Activated CD8-positive, alpha-beta memory T cell treated with anti-CD3 and anti-CD28 coated beads for 4 hours (primary cell): ENCODE measurements at regions not wholly inside any gene's neighbourhood (a gene's known extent, or its start where the extent isn't known, plus 50 kb on each side); places are given as distances from the start of the nearest gene placed in this dataset.
"Not testable (repeated sequence)": the region's sequence is repeated elsewhere in the genome, so short reads cannot be mapped to it uniquely, and the experiment has no call there.

Experiments
- DNase-seq, 2 donors: peaks; one replicate each; pipeline ENCODE4 v3.0.0-alpha.2; 2020; ENCODE audit warnings: low read depth in 2 of 2

DNA sequence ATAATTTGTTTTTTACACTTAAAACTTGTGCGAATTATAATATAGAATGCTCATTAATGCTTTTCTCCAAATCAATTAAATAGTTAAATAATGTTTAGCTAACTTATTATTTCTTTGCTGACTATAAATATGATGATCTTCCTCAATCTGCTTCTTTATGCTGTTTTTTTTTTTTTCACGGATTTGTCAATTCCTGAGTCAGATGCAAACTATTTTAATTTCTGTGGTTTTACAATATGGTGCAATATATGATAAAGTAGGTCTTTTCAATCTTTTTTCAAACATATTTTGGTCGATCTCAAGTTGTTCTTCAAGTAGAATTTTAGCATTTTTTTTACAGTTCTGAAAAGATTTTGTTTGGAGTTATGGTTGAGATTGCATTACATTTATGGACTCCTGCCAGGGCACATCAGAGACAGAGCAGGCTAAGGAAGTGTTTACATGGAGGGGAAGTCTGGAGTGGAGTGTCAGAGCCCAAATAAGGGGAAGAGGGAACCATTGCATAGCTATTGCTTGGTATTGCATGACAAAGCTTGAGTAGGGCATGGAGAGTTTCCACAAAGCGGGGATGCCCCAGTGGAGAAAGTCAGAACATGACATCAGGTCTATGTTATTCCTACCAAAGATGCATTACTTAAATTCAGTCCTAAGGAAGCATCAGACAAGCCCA lies 204.4 kb downstream of the OTUD1 start:
- DNase-seq, result no peak

DNA sequence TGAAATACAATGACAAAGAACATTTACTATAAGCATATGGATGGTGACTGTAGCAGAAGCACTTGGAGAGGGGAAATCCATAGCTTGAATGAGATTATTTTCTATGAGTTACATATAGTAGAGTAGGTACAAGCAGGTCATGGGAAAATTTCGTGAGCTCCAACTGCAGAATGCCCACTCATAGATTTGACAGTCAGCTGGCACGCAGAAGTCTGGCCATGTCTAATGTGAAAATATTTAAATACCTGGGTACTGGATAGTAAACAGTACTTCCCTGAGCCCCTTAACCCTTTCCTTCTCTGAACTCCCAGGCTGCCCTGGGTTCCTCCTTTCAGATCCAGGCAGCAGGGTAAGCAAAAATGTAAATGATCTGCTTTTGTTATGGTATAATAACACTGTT lies 209.7 kb downstream of the OTUD1 start:
- no peak for DNase-seq

DNA sequence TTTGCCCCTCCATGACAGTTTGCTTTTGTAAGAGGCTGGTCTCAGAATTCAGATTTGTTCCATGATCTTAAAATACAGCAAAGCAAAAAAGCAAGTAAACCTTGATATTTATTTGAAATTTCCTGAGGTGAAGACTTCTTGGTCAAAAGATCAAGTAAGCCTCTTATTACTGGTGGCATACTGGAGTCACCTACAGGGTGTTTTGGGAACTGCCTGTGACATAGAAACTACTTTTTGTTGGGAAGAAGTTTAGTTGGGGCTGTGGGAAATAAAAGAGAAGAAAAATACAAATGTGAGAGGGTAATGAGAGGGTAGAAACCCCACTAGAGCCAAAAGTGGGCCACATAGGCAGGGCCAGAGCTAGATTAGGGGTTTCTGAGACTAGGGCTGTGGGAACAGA lies 217.9 kb downstream of the OTUD1 start:
- no peak for DNase-seq

DNA sequence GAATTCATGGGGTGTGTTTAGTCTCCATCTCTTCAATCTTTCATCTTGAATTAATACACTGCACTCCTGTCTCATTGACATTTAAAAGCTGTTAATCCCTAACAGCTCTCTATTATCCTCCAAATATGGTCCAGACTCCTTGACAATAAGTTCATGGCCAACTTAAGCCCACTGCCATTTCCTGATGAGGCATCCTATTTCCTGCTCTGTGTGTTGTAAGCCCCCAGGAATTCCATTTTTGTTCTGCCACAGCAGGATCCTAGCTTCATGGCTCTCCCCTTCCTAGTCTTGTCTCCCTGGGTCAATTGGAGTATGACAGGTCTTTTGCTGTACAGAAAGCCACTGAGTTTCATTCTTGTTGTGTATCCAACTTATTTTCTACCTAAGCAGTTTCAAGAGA lies 218.8 kb downstream of the OTUD1 start:
- DNase-seq, result no peak

DNA sequence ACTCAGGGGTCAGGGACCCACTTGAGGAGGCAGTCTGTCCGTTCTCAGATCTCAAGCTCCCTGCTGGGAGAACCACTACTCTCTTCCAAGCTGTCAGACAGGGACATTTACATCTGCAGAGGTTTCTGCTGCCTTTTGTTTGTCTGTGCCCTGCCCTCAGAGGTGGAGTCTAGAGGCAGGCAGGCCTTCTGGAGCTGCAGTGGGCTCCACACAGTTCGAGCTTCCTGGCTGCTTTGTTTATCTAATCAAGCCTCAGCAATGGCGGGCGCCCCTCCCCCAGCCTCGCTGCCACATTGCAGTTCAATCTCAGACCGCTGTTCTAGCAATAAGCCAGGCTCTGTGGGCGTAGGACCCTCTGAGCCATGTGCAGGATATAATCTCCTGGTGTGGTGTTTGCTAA lies 233.0 kb downstream of the OTUD1 start:
- not testable (repeated sequence) for DNase-seq

DNA sequence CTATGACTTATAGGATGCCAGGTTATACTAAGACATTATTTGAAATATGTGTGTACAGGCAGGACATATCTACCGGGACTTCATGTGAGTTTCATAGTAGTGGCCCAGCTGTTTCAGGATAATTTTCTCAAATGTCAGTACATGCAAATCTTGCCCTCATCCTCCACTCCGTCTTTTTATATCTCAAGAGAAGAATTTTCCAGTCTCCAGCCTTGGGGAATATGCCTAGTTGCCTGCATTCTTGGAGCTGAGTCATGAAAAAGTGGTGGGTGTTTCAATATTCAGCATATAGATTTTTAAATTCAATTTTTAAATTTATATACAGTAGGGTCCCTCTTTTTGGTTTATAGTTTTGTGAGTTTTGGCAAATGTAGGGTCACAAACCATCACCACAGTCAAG lies 236.7 kb downstream of the OTUD1 start:
- DNase-seq, result no peak

DNA sequence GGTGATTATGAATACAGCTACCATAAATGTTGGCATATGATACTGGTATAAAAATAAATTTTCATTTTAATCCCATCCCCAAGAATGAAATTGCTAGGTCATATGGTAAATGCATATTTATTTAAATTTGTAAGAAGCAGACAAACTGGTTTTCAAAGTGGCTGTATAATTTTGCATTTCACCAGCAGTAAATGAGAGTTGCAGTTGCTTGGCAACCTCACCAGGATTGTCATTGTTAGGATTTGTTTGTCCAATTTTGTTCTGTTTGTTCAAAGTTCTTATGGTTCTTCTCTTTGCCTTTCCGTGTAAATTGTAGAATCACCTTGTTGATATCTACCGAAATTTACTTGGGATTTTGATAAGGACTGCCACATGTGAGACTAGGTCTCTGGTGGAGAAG lies 237.4 kb downstream of the OTUD1 start:
- DNase-seq, result no peak

DNA sequence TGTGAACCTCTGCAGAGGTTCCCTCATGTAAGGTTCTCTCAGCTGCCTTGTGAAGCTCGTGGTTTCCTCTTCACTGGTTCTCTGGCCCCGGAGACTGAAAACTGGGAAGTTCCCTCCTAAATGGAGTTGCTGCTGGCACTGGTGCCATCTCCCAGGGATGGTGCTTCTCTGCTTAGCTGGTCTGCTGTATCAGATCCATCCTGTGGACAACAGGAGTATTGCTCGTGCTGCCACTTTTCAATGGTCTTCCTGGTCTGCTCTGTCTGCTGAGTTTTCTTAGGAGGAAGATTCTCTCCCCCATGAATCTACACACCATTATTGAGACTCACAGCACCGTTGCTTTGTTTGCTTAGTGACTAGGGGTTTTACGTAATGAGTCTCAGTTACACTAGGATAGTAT lies 247.8 kb downstream of the OTUD1 start:
- no peak for DNase-seq

DNA sequence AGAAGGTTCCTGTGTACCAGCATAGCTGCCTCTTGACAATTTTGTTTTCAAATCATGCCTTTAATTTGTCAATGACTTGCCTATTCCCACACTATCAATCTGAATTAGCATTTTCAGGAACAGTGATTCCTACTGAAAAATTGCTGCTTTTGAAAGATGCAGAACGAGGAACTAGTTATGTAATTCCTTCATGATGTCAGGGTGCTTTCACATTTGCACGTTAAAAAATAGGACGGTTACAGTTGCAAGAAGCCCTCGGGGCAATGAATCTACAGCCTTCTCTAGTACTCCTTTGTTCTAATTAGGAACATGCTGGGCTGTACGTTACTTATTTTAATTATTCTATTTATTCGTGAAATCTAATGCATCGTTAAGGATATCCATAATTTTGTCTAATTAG lies 253.9 kb downstream of the OTUD1 start:
- no peak for DNase-seq

DNA sequence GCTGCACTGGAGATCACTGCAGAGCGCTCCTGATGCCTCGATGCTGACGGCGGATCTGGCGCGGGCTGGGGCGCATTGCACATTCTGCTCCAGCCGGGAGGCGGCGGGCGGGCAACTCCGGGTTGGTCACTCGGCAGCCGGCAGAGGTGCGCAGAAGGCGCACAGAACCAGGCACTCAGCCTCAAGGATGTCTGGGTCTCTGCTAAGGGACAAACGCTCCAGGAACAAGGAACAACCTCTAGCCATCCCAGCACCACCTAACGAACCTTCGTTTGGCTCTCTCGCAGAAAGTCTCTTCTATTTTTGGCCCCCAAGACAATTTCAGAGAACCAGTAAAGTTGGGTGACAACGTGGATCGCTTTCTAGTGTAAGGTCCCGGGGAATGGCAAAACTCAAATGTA lies 254.6 kb downstream of the OTUD1 start:
- DNase-seq, result no peak

DNA sequence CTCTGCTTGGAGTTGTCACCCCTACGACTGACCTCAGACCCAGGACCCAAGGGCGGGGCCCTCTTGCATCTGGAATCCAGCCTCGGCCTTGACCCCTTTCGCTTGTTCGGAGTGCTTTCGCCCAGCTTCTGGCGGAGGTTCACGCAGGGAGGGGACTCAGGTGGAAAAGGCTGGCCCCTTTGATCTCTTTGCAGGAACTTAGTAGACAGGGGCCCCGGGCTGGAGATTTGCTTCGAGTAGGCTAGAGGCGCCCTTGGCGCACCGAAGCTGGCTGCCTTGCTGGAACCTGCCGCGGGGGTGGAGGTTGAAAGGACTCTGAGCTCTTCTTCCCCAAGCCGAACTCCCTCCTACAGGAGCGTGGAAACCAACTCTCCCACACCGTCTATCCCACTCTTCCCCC lies 255.1 kb downstream of the OTUD1 start:
- no peak for DNase-seq

DNA sequence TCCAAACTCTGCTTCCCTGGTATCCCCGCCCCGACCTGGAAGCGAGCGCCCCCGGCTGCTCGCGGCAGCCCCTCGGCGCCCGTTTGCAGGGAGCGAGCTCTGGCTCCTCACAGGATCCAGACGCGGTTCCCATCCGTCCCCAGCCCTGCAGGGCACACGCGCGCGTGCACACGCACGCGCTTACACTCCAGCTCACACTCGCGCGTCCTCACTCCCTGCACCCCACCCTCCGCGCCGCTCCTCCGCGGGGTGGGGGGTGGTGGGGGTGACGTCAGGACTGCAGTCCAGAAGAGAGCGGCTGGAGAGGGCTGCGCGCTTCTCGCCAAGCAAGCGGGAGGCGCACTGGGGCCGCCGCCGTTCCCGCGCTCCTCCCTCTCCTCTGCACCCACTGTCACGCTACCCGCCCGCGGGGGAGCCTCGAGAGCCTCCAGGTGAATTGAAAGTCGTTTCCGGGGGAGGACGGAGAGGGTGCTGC lies 255.6 kb downstream of the OTUD1 start:
- DNase-seq, result no peak

DNA sequence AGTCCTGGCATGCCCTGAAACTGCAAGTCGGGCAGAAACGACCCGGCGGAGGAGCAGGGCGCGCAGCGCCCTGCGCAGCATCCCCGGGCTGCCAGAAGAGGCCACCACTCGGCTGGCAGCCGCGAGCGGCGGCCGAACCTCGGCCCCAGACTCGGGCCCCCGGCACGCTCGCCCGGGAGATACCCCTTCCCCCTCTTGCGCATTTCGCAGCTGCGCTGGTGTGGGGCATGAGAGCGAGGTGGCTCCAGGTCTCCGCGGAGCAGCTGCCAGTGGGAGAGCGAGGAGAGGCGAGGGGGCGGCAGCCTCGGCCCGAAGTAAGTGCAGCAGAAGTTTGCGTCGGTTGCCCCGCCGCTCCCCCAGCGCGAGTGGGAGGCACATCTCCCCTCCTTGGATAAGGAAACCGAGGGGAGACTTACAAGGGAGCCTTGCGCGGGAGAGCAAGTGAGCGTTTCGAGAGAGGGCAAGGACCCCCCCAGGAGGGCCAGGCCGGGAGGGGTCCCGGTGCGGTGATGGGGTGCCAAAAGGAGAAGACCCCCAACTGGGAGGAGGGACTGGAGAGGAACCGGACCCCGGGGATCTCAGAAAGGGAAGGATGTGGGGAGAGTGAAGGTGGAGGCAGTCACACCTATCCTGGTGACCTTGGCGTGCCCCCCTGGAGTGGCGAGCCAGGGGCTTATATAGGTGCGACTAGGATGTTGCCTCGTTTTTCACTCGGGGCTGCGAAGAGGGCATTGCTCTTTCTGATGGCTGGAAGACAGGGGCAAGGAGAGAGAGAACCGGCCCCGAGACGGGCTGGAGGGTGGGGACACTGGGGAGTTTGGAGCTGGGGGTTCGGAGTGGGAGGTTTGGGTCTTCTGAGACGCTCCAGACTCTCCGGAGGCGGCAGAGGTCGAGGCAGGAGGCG lies 256.3 kb downstream of the OTUD1 start:
- DNase-seq, result no peak

DNA sequence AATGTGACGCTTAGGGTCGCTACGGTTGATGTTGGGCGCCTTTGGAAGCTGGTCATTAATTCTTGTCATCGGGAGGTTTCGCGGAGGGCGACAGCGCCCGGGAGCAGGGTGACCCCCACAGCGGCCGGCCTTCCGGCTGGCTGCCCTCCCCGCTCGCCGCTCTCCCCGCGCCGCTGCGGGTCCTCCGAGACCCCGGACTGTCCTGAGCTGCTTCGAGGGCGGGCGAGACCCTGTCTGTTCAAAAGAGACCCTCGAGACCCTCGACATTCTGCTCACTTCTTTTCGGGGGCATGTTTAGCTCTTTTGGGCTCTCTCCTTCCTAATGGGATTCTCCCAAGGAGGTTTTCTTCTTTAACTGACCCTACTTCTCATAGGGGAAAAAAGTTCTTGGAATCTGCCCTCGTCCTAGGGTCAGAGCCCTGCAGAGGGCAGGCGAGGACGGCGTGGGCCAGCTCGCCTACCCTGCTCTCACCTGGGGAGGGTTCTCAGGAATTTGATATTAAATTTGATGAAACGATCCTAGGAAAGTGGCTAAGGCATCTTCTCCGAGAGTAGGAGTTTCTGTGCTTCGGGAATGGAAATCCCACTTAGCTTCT lies 257.0 kb downstream of the OTUD1 start:
- no peak for DNase-seq

DNA sequence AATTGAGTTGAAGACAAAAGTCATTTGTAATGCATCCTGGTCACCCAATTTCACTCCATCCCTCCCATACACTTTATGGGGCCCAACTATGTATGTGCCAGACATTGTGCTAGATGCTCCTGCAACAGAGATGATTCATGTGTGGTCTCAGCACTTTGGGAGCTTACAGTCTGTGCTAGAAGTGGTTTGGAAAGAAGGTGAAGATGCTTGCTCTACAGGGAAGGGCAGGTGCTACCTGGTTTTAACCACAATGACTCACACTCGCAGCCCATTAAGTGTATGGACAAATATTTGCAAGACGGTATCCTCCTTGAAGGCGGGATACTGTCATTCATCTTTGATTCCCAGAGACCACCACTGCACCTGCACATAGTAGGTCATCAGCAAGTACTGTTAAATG lies 257.6 kb downstream of the OTUD1 start:
- DNase-seq, result no peak

DNA sequence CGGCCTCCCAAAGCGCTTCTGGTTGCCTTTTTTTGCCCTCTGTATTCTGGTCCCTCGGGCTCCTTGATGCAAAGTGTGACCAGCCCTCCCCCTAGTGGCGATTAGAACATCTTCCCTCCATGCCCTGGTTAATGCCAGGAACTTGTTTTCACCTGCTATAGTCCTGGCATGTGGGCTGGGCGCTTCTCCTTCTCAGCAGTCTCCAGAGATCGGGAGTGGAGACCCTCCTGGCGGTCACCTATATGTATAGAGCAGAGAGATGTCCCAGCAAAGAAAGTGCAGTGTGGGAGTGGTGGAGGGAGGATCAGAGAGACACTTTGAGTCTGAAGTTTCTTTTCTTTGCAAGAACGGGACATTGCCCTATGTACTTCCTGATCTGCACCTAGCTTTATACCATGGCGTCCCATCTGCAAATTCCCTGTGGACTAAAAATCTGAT lies 264.1 kb downstream of the OTUD1 start:
- peak in 1 of 2 donors; percentile 5 for DNase-seq

DNA sequence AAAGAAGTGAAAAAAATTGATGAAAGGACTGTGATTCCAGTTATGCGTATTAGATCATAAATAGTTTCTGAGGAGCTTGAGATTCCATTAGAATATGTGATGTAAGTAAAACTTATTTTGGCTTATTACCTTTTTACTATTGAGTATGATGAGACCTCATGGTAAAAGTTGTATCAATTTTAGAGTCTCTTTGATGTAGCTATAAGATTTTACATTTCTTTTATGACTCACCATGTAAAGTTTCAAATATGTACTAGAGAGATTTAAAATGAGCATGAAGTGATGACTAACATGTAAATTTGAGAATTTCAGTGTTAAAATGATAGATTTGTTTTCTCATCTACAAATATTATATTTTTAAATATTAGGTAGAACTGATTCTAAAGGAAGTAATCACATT lies 276.5 kb downstream of the OTUD1 start:
- no peak for DNase-seq

DNA sequence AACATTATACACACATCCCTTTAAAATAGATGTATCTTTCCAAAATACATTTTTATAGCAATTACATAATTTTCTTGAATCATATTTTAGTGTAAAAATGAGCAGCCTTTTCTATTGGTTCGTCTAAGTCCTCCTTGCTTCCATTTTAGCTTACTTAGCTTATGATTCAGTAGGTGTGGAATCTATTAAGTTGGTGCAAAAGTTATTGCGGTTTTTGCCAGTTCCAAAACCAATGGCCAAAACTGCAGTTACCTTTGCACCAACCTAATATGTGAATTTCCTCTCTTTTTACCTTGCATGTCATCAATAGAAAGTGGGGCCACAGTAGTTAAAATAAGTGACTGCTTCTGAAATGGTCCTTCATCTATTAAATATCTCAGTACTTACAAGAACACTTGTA lies 279.0 kb downstream of the OTUD1 start:
- no peak for DNase-seq

DNA sequence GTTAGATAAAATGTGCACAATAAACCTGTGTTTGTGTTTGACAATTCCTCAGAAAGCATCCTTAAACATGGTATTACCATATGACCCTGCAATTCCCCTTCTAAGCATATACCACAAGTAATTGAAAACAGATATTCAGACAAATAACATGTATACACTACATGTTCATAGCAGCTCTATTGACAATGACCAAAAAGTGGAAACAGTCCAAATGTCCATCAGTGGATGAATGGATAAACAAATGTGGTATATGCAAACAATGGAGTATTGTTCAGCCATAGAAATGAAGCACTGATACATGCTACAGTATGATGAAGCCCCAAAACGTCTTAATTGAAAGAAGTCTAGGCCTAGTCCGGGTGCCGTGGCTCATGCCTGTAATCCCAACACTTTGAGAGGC lies 280.1 kb downstream of the OTUD1 start:
- DNase-seq, result no peak

DNA sequence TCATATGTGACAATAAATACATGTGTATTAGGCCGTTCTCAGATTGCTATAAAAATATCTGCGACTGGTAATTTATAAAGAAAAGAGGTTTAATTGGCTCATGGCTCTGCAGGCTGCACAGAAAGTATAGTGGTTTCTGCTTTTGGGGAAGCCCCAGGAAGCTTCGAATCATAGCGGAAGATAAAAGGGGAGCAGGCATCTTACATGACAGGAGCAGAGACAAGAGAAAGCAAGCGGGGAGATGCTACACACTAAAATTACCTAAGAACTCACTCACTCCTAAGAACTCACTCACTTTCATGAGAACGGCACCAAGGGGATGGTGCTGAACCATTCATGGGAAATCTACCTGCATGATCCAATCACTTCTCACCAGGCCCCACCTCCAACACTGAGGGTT lies 284.9 kb downstream of the OTUD1 start:
- DNase-seq, result no peak

DNA sequence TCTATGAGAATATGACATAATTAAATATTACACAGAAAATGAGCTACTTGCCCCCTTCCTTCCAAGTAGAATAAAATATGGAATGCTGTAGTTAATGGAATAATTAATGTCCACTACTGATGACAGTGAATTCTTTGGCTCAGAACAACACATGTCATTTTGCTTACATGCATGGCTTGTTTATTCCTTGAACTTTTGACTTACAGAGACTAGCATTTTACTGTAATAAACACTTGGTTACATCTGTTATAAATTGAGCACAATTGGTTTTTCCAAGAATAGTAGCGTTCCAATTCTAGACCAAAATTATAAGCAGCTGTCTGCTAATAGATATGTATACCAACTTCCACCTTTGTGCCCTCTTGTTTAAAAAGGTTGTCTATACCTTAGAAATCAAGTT lies 286.7 kb downstream of the OTUD1 start:
- no peak for DNase-seq

DNA sequence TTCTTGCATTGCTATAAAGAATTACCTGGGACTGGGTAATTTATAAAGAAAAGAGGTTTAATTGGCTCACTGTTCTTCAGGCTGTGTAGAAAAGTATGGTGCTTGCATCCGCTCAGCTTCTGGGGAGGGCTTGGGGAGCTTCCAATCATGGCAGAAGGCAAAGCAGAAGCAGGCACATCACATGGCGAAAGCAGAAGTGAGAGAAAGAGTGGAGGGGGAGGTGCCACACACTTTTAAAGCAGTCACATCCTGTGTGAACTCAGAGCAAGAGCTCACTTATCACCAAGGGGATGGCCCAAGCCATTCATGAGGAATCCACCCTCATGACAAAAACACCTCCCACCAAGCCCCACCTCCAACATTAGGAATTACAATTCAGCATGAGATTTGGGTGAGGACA lies 303.5 kb downstream of the OTUD1 start:
- DNase-seq, result no peak

DNA sequence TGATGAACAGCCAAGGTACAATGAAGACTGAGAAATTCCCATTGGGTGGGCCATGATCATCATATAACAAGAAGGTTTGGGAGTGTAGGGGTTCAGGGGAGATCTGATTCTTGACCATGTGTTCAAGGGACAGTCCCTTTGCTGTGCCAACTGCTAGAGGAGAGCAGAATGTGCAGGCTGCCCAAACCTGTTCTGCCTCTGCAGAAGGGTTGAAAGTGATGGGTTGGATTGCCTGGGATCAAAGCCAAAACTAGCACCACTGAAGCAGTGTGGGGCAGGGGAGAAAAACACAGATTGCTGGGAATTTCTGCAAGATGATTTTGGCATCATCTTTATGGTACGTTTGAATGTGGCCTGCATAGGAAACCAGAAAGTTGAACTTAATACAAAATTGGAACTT lies 303.9 kb downstream of the OTUD1 start:
- no peak for DNase-seq
